HUES6 (cell line): ENCODE measurements at regions not wholly inside any gene's neighbourhood (a gene's known extent, or its start where the extent isn't known, plus 50 kb on each side); places are given as distances from the start of the nearest gene placed in this dataset.

Experiments
- H3K27ac ChIP-seq: 2 replicates; pipeline ENCODE4 v1.7.0; 2013; ENCODE audit warnings: low read depth, mild to moderate bottlenecking, low read length, inconsistent platforms
- H3K27me3 ChIP-seq: 2 replicates; pipeline ENCODE4 v1.6.1; 2013; ENCODE audit warnings: low read length; ENCODE audit not compliant: control insufficient read depth, insufficient read depth
- H3K36me3 ChIP-seq: 2 replicates; pipeline ENCODE4 v1.6.1; 2013; ENCODE audit warnings: low read length; ENCODE audit not compliant: control insufficient read depth, insufficient read depth
- H3K4me1 ChIP-seq: 2 replicates; pipeline ENCODE4 v1.6.1; 2013; ENCODE audit warnings: low read length; ENCODE audit not compliant: control insufficient read depth, insufficient read depth
- H3K4me3 ChIP-seq: 2 replicates; pipeline ENCODE4 v1.5.1; 2013; ENCODE audit warnings: low read depth, low read length
- H3K9ac ChIP-seq: one replicate; pipeline ENCODE4 v1.6.1; 2013; ENCODE audit warnings: mild to moderate bottlenecking, low read length
- H3K9me3 ChIP-seq: 2 replicates; pipeline ENCODE4 v1.6.1; 2013; ENCODE audit warnings: low read depth, low read length; ENCODE audit not compliant: control insufficient read depth, insufficient read depth

DNA sequence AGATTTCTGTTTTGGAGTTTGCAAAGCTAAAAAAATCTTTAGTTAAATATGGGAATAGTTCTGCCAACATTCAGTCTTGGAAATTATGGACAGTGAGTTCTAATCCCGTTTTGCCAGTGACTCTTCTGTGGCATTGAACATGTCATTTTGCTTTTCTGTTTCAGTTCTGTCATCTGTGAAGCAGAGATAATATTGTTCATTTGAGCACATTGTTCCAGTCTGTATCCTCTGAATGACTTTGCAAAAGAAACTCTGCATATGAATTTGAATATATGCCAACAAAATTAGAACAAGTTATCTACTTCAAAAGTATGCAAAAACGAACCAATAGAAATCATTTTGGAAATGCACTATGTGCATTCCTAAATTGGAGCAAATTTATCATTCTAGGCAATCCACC is 746.0 kb upstream of the POT1 start:
- Histone ChIP-seq H3K9me3 (no peaks in the 10 kb centered on the region), H3K27me3 (no peaks in the 10 kb centered on the region), H3K9ac (no peak overlapping the region), H3K27ac (no peak overlapping the region), H3K4me3 (no peak overlapping the region), H3K4me1 (no peaks in the 10 kb centered on the region; the same call in 1 of the 2 replicates), H3K36me3 (no peaks in the 10 kb centered on the region)

DNA sequence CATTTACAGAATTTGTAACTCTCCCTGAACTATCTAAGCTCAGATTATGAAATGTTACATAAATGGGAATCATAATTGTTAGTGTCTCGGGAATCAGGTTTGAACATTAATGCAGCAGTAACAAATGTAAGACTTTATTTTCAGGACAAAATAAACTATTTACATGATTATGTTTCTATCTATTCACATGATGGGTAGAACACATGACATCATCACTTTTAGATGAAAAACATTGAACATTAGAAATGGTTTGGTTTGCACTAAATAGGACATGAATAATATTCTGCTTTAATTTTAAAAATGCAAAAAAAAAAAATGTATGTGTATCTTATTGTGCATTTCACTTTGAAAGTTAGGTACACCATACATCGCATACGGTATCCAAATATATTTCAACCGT is 745.5 kb upstream of the POT1 start:
- Histone ChIP-seq H3K9ac (no peak overlapping the region), H3K27me3 (no peaks in the 10 kb centered on the region), H3K9me3 (no peaks in the 10 kb centered on the region), H3K4me3 (no peak overlapping the region), H3K27ac (no peak overlapping the region), H3K4me1 (no peaks in the 10 kb centered on the region; the same call in 1 of the 2 replicates), H3K36me3 (no peaks in the 10 kb centered on the region)

DNA sequence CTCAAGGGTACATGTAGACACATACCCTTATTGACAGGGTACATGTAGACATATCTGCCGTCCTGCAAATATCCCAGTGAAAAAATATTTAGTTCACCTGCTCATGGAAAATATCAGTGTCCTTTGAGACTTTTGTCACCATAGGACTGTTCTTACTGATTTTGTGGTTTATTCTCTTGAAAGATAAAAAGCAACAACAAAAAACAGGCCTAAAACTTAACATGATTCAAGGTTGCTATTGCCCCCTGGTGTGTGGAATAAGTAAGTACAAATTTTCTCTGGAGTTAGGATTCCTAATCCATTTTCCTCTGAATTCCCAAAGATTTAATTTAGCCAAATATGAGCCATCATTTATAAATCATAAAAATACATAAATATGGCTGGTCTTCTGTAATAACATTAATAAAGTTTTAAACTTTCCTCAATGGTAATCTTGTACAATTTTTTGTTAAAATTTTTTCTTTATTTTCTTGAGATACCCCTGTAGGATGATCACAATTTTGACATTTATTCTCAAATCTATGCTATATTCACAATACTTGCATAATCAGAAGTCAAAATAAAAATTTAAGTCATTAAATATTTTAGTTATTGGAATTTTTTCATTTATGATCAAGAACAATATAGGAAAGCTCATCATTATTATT is 741.4 kb upstream of the POT1 start:
- Histone ChIP-seq H3K4me3 (no peak overlapping the region), H3K9me3 (no peaks in the 10 kb centered on the region), H3K36me3 (no peaks in the 10 kb centered on the region), H3K27ac (no peak overlapping the region), H3K27me3 (no peaks in the 10 kb centered on the region), H3K4me1 (no peaks in the 10 kb centered on the region; the same call in 1 of the 2 replicates), H3K9ac (no peak overlapping the region)

DNA sequence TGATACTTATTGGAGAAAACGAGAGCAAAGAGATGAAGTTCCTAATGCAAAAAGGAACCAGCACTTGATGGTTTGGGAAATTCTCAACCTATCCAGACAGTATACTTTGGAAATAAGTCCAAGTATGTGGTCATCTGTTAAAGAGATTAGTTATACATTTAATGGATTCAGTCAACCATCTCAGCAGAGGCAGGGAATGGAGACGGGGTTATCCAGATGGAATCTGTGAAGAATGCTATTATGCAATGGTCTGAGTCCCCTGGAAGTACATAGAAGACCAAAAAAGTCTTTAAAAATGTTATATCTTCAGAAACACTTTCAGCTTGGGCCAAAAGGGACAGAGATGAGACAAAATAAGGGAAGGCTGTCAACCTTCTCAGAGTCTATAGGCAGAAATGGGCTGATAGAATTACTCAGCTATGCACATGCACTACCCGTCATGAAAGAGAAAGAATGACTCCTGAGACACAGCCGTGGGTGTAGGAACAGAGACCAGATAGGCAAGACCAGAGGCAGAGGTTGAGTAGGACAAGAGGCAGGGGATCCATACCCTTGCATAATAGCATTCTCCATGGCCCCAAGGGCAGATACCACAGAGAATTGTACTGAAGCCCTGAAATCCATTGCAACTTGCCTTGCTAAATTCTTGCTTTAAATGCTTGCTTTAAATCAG is 738.8 kb upstream of the POT1 start:
- H3K4me3 ChIP-seq, result no peak overlapping the region
- no peak overlapping the region for H3K27ac ChIP-seq
- peaks cover under 1% of the 10 kb centered on the region for H3K4me1 ChIP-seq
- H3K9ac ChIP-seq, result no peak overlapping the region
- H3K36me3 ChIP-seq, result no peaks in the 10 kb centered on the region
- no peaks in the 10 kb centered on the region for H3K9me3 ChIP-seq
- H3K27me3 ChIP-seq, result no peaks in the 10 kb centered on the region

DNA sequence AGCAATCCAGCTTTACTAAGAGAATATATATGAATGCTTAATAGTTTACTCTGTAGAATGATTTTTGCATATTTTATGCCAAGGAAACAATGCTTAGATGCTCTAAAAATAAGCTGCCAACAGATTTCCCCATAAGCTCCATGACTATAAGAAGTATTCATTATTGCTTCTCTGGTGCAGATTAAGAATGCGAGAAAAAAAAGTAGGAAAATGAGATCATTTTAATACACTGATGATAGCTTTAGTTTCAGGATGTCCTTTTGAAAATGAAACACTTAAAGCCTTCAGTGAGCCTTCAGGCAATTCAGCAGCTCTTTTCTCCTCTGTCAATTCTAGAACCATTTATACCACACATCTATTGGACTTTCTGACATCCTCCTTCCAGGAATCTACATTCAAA is 735.0 kb upstream of the POT1 start:
- Histone ChIP-seq H3K27me3 (no peaks in the 10 kb centered on the region), H3K4me1 (peaks cover 18% of the 10 kb centered on the region), H3K36me3 (no peaks in the 10 kb centered on the region), H3K9ac (no peak overlapping the region), H3K9me3 (no peaks in the 10 kb centered on the region), H3K27ac (no peak overlapping the region), H3K4me3 (no peak overlapping the region)

DNA sequence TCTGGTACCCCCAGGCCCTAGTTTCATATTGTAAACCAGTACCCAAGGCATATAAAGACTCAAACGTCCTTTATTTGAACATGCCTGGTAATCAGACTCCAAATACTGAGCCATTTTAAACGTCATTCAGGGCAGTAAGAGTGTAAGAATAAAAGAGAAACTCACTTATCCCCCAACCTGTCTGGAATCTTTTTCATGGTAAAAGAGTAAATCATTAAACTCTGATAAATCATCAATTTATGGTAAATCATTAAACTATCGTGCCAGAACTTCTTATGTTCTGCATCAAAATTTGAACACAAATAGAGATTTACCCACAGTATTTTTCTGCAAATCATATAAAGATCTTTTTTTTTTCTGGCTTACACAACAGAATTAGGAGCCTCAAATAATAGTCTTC is 734.3 kb upstream of the POT1 start:
- Histone ChIP-seq H3K27ac (no peak overlapping the region), H3K27me3 (no peaks in the 10 kb centered on the region), H3K36me3 (no peaks in the 10 kb centered on the region), H3K4me3 (no peak overlapping the region), H3K9me3 (no peaks in the 10 kb centered on the region), H3K4me1 (peaks cover 19% of the 10 kb centered on the region), H3K9ac (no peak overlapping the region)

DNA sequence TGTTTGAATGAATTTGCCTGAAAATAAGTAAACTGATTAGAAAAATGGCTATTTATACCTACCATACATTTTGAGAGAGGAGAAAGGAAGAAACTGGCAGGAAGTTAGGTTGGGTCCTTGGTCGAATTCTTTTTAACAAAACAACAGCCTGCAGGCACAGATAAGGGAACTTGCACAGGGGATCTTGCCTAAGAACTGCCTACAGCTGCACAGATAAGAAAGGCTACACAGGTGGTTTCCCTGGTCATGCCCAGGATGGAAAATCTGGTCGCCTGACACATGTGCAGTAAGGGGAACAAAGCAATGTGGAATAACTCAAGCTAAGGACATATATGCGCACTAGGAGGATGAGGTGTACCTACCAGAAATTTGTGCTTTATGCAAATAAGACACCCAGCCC is 732.1 kb upstream of the POT1 start:
- Histone ChIP-seq H3K27ac (no peak overlapping the region), H3K27me3 (no peaks in the 10 kb centered on the region), H3K9ac (no peak overlapping the region), H3K4me1 (peaks cover 19% of the 10 kb centered on the region), H3K36me3 (no peaks in the 10 kb centered on the region), H3K9me3 (no peaks in the 10 kb centered on the region), H3K4me3 (no peak overlapping the region)

DNA sequence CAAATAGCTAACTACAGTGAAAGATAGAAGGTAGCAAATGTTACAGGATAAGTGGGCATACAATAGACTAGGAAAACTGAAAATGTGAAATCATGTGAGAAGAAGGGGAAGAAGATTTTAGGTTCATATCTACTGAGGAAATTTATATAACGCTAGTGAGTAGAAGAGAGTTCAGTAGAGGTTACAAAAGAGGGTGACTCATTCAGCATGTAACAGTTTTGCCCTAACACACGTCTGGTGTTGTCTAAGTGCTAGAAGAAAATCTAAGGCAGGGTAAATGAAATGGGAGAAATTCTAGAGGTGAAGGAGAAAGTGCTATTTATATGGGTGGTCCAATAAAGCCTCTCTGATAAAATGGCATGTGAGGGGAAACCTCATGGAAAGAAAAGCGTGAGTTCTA is 731.4 kb upstream of the POT1 start:
- Histone ChIP-seq H3K4me3 (no peak overlapping the region), H3K9ac (no peak overlapping the region), H3K36me3 (no peaks in the 10 kb centered on the region), H3K4me1 (peaks cover 19% of the 10 kb centered on the region), H3K27me3 (no peaks in the 10 kb centered on the region), H3K27ac (no peak overlapping the region), H3K9me3 (no peaks in the 10 kb centered on the region)

DNA sequence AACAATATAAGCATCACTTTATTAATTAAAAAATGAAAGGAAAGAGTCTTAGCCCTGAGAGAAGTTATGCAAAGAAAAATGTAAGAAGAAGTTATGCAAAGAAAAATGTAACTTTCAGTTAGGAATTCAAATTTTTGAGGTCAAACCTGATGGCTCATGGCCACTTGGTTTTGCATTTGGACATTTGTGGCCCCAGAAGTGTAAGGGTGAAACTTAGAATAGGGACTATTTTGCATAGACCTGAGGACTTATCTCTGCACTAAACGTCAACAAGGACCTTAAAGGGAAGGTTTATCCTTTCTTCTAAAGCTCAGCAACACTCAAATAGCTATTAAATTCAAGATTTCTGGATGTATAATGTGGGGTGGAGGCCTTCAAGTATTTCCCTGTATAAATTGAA is 724.5 kb upstream of the POT1 start:
- Histone ChIP-seq H3K27ac (no peak overlapping the region), H3K27me3 (no peaks in the 10 kb centered on the region)

DNA sequence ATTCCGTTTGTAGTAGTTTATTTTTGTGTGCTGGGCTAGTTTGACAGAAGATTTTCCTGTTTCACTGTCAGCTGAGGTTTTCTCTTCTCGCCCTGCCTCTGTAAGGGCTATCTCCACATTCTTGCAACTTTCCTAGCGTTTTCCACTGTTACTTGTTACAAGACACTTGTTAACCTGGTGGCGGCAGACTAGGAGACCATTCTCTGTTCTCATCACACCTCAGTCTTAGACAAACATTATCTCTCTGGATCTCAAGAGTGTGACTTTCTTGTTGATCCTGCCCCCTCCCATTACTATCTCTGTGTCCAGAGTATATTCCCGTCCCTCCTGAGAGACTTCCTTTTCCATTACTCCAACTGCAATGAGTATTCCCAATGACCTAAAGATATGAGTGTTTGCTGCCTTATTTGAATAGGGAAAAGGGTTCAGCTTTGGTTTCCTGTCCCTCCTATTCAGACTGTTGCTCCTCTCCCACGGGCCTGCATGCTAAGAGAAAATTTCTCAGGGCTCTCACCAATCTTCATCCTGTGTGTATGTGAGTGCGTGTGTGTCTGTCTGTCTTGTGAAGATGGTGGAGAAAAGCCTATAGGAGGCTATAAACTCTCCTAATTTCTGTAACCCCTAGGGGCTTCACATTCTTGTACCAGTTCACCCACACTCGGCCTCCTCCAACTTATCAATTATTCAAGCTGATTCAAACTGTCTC is 722.4 kb upstream of the POT1 start:
- Histone ChIP-seq H3K9me3 (no peaks in the 10 kb centered on the region), H3K4me3 (no peak overlapping the region), H3K9ac (no peak overlapping the region), H3K36me3 (no peaks in the 10 kb centered on the region), H3K27ac (no peak overlapping the region), H3K27me3 (no peaks in the 10 kb centered on the region), H3K4me1 (peaks cover 8% of the 10 kb centered on the region; the same call in 1 of the 2 replicates)

More for the DNA sequence above, 724.5 kb upstream of the POT1 start:
- Histone ChIP-seq H3K36me3 (no peaks in the 10 kb centered on the region), H3K9me3 (no peaks in the 10 kb centered on the region), H3K4me1 (peaks cover 8% of the 10 kb centered on the region; the same call in 1 of the 2 replicates), H3K9ac (no peak overlapping the region), H3K4me3 (no peak overlapping the region)

DNA sequence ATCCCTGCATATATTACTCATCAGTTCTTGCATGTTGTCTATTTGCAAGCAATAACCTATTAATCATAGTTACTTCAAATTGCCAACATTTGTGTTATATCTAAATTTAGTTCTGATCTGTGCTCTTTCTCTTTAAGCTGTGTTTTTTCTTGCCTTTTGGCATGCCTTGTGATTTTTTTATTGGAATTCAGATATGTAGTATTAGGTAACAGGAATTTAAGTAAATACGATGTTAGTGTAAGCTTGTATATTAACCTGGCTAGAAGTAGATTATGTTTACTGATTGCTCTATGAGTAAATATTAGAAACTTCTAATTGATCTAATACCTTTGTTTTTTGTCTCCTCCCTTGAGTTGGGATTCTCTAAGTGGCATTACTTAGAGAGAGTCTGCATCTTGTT is 718.9 kb upstream of the POT1 start:
- Histone ChIP-seq H3K27ac (no peak overlapping the region), H3K4me3 (no peak overlapping the region), H3K9me3 (no peaks in the 10 kb centered on the region), H3K36me3 (no peaks in the 10 kb centered on the region), H3K9ac (no peak overlapping the region), H3K4me1 (peaks cover 8% of the 10 kb centered on the region; the same call in 1 of the 2 replicates), H3K27me3 (no peaks in the 10 kb centered on the region)
